OCI-LY3 (cell line): ENCODE measurements at regions not wholly inside any gene's neighbourhood (a gene's known extent, or its start where the extent isn't known, plus 50 kb on each side); places are given as distances from the start of the nearest gene placed in this dataset.
"Not testable (repeated sequence)": the region's sequence is repeated elsewhere in the genome, so short reads cannot be mapped to it uniquely, and the experiment has no call there.

Source experiments
- EZH2phosphoT487 ChIP-seq: fragments of 200-600 bp; shearing (Covaris generic); IDR thresholded peaks from 2 replicates; pipeline ENCODE4 v1.6.1; 2018; ENCODE audit warnings: antibody characterized with exemption, mixed run types, low read depth
- TF ChIP-seq, protein P1 (sequence below): fragments of 200-600, 300-600 bp; sonication (generic); IDR thresholded peaks from 2 replicates; pipeline ENCODE4 v1.5.1; 2014; ENCODE audit warnings: antibody characterized with exemption, low read length, low read depth

DNA sequence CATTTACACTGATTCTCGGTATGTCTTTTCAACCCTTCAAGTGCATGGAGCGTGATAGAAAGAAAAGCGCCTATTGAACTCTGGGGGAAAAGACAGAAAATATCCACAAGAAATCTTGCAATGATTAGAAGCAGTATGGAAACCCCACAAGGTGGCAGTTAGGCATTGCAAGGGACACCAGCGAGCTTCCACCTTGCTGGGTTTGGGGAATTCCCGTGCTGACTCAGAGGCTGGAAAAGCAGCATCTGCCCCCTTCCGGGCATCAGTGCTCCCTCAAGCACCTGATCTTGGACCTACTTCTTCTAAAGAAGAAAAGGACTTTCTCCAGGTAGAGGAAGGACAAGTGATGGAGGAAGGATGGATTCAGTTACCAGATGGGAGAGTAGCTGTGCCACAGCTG is 73.9 kb upstream of the HMX1 start:
- TF ChIP-seq, protein P1, sequence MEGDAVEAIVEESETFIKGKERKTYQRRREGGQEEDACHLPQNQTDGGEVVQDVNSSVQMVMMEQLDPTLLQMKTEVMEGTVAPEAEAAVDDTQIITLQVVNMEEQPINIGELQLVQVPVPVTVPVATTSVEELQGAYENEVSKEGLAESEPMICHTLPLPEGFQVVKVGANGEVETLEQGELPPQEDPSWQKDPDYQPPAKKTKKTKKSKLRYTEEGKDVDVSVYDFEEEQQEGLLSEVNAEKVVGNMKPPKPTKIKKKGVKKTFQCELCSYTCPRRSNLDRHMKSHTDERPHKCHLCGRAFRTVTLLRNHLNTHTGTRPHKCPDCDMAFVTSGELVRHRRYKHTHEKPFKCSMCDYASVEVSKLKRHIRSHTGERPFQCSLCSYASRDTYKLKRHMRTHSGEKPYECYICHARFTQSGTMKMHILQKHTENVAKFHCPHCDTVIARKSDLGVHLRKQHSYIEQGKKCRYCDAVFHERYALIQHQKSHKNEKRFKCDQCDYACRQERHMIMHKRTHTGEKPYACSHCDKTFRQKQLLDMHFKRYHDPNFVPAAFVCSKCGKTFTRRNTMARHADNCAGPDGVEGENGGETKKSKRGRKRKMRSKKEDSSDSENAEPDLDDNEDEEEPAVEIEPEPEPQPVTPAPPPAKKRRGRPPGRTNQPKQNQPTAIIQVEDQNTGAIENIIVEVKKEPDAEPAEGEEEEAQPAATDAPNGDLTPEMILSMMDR: not testable (repeated sequence)
- not testable (repeated sequence) for TF ChIP-seq EZH2phosphoT487
